K562 (cell line): ENCODE measurements at regions not wholly inside any gene's neighbourhood (a gene's known extent, or its start where the extent isn't known, plus 50 kb on each side); places are given as distances from the start of the nearest gene placed in this dataset.

Experiments used
- ATAC-seq: fragments of 200-7000 bp; cut with Tn5 transposase; 3 replicates; pipeline ENCODE4 v1.9.1; 2020; ENCODE audit warnings: moderate library complexity
- BruUV-seq: library from RNA; stranded (reverse); fragments of 400-500 nt; replicated peaks from 2 replicates; lab custom pipeline; 2021; lab: Mats Ljungman, UMichigan
- CTCF ChIA-PET: fragments of 300-600 bp; formaldehyde crosslinking; extraction: SDS; loops from one replicate; lab custom pipeline; 2021; ENCODE audit warnings: low intra/inter-chr PET ratio; lab: Yijun Ruan, JAX
- POLR2A ChIA-PET: fragments of 300-600, 350-650 bp; sonication (Branson Sonifier 250); formaldehyde crosslinking; extraction: SDS; loops from one replicate; lab custom pipeline; 2021; ENCODE audit warnings: antibody characterized with exemption, inconsistent platforms; lab: Yijun Ruan, JAX
- DNase-seq, 4 experiments: peaks; one replicate each; pipeline versions ENCODE4 v3.0.0 to v3.0.0-alpha.2; 2011 to 2018; ENCODE audit warnings: low spot score in 3 of 4, mixed read lengths in 3 of 4; ENCODE audit errors: extremely low read depth in 1 of 4
- FAIRE-seq: peaks from 2 replicates; lab custom pipeline; 2011; peaks lifted over from hg19 to GRCh38; lab: Jason Lieb, UNC
- H2AFZ ChIP-seq: 2 replicates; pipeline ENCODE4 v1.6.0; 2011; ENCODE audit warnings: low read depth, low read length, control low read depth, inconsistent platforms
- H3K27ac ChIP-seq: fragments of 200-600 bp; 3 replicates; pipeline ENCODE4 v1.8.0; 2011; ENCODE audit warnings: low read depth, mild to moderate bottlenecking, control low read depth, inconsistent platforms, low read length, moderate library complexity, mixed read lengths; ENCODE audit errors: extremely low read depth
- H3K27me3 ChIP-seq, 2 experiments: fragments of 300-600 bp in 1 of 2; 2 replicates in 1 of 2; 3 replicates in 1 of 2; pipeline versions ENCODE4 v1.6.0 to v1.8.0; 2011; ENCODE audit warnings: inconsistent platforms in 2 of 2, low read length in 2 of 2, mild to moderate bottlenecking in 1 of 2, mixed read lengths in 1 of 2, moderate library complexity in 1 of 2; ENCODE audit not compliant: control insufficient read depth in 2 of 2, insufficient read depth in 2 of 2
- H3K36me3 ChIP-seq: fragments of 300-600 bp; 3 replicates; pipeline ENCODE4 v1.8.0; 2011; ENCODE audit warnings: mild to moderate bottlenecking, low read length, inconsistent platforms; ENCODE audit not compliant: control insufficient read depth, insufficient read depth
- H3K4me1 ChIP-seq, 2 experiments: fragments of 200-600 bp in 1 of 2; replicated peaks in 1 of 2; 2 replicates in 1 of 2; 3 replicates in 1 of 2; pipeline versions ENCODE4 v1.5.1 to v1.8.0; 2011; ENCODE audit warnings: inconsistent platforms in 2 of 2, low read length in 2 of 2, mild to moderate bottlenecking in 1 of 2, mixed read lengths in 1 of 2, moderate library complexity in 1 of 2; ENCODE audit not compliant: control insufficient read depth in 2 of 2, insufficient read depth in 2 of 2
- H3K4me2 ChIP-seq: 2 replicates; pipeline ENCODE4 v1.6.1; 2011; ENCODE audit warnings: low read length, control low read depth, inconsistent platforms, mixed read lengths; ENCODE audit not compliant: insufficient read depth
- H3K4me3 ChIP-seq: fragments of 200-600 bp; sonication (generic), shearing (Covaris generic); 2 replicates; pipeline ENCODE4 v1.5.1; 2016; ENCODE audit warnings: control low read depth, inconsistent platforms
- H3K79me2 ChIP-seq: fragments of 200-600 bp; 3 replicates; pipeline ENCODE4 v1.8.0; 2011; ENCODE audit warnings: low read length, inconsistent platforms; ENCODE audit not compliant: control insufficient read depth, insufficient read depth
- H3K9ac ChIP-seq, 2 experiments: 2 replicates each; pipeline versions ENCODE4 v1.6.0 to v1.6.1; 2011; ENCODE audit warnings: low read depth in 2 of 2, low read length in 2 of 2, control low read depth in 1 of 2, inconsistent platforms in 1 of 2, mild to moderate bottlenecking in 1 of 2, mixed read lengths in 1 of 2; ENCODE audit not compliant: insufficient read depth in 1 of 2
- H3K9me1 ChIP-seq: one replicate; pipeline ENCODE4 v1.6.0; 2011; ENCODE audit warnings: inconsistent platforms, mild to moderate bottlenecking, low read length, moderate library complexity; ENCODE audit not compliant: control insufficient read depth, insufficient read depth
- H3K9me3 ChIP-seq: replicated peaks from 2 replicates; pipeline ENCODE4 v1.5.1; 2011; ENCODE audit warnings: low read depth, low read length, inconsistent platforms; ENCODE audit not compliant: control insufficient read depth, insufficient read depth
- H4K20me1 ChIP-seq: replicated peaks from 2 replicates; pipeline ENCODE4 v1.6.1; 2011; ENCODE audit warnings: low read length, inconsistent platforms, mixed read lengths; ENCODE audit not compliant: control insufficient read depth, insufficient read depth
- BRD4 ChIP-seq: fragments of 200-600 bp; sonication (generic); IDR thresholded peaks from 2 replicates; pipeline ENCODE4 v1.6.1; 2017; ENCODE audit warnings: inconsistent platforms
- BRD9 ChIP-seq: fragments of 450-650 bp; IDR thresholded peaks from 2 replicates; pipeline ENCODE4 v1.6.1; 2018; ENCODE audit warnings: low read depth; ENCODE audit not compliant: partially characterized antibody
- IRF9 ChIP-seq: fragments of 450-650 bp; IDR thresholded peaks from 2 replicates; pipeline ENCODE4 v1.6.1; 2016; ENCODE audit warnings: missing biosample characterization, missing genetic modification characterization
- RB1 ChIP-seq: fragments of 450-650 bp; IDR thresholded peaks from 2 replicates; pipeline ENCODE4 v1.6.1; 2017; ENCODE audit warnings: low read depth, mild to moderate bottlenecking
- TAF1 ChIP-seq: IDR thresholded peaks from 2 replicates; pipeline ENCODE4 v1.6.1; 2011; ENCODE audit warnings: mild to moderate bottlenecking, low read length, moderate library complexity; ENCODE audit not compliant: insufficient read depth, control insufficient read depth, severe bottlenecking; ENCODE audit errors: extremely low read depth
- TRIM28 ChIP-seq: fragments of 450-650 bp; IDR thresholded peaks from 2 replicates; pipeline ENCODE4 v1.6.1; 2017
- ZBTB2 ChIP-seq: fragments of 450-650 bp; IDR thresholded peaks from 2 replicates; pipeline ENCODE4 v1.6.1; 2016; ENCODE audit warnings: antibody characterized with exemption
- ZNF316 ChIP-seq: fragments of 450-650 bp; IDR thresholded peaks from 2 replicates; pipeline ENCODE4 v1.6.1; 2016
- WGBS: fragments of 100-300 bp; shearing (Covaris generic); methylation state at CpG from one replicate; pipeline ENCODE4 v1.1.6; 2016; ENCODE audit warnings: low coverage, mixed read lengths; ENCODE audit not compliant: insufficient coverage; ENCODE audit errors: missing lambda C conversion rate; 5-methylcytosine and 5-hydroxymethylcytosine counted together
- in situ Hi-C: fragments of 300-500 bp; cut with MboI; formaldehyde crosslinking; loops from 4 replicates; pipeline ENCODE4 v1.15.0; 2018; ENCODE audit warnings: inconsistent platforms, mixed read lengths
- intact Hi-C: fragments of 100-400 bp; cut with micrococcal nuclease; formaldehyde crosslinking; loops from 2 replicates; pipeline ENCODE4 v1.14.2; 2022

DNA sequence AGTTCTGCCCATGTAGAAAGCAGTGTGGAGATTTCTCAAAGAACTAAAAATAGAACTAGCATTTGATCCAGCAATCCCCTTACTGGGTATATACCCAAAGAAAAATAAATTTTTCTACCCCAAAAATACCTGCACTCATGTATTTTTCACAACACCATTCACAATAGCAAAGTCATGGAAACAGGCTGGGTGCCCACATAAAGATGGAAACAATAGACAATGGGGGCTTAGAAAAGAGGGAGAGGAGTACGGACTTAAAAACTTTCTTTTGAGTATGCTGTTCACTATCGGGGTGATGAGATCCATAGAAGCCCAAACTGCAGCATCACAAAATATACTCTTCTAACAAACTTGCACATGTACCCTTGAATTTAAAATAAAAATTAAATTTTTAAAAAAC lies 345.1 kb upstream of the CCDC54 start:
- POLR2A ChIA-PET, result no interaction called here
- no peak overlapping the region for H3K27ac ChIP-seq
- no peak overlapping the region for H3K4me2 ChIP-seq

GRCh38 chr3:107034142-107034541 lies 343.1 kb upstream of the CCDC54 start:
- Histone ChIP-seq H3K9me1 (no peaks in the 10 kb centered on the region), H2AFZ (no peak overlapping the region), H3K27me3 (no peaks in the 10 kb centered on the region), H4K20me1 (no peaks in the 10 kb centered on the region), H3K36me3 (no peaks in the 10 kb centered on the region), H3K4me2 (no peak overlapping the region), H3K27ac (no peak overlapping the region)
- FAIRE-seq (no peak), DNase-seq (no peak)
- BruUV-seq, result no TSS peak
- TF ChIP-seq IRF9 (tag), result no peak
- peak; percentile 50; the same call in 1 of the 2 replicates for TF ChIP-seq ZNF316
- no peak for TF ChIP-seq TRIM28
- no peak for TF ChIP-seq RB1
- no peak for TF ChIP-seq BRD4
- TF ChIP-seq, all 486 proteins: peak for 1
- CTCF ChIA-PET, result no interaction called here
- Histone ChIP-seq H3K4me1 (no peaks in the 10 kb centered on the region), H3K4me3 (no peak overlapping the region), H3K79me2 (no peaks in the 10 kb centered on the region), H3K9me3 (no peaks in the 10 kb centered on the region), H3K9ac (no peak overlapping the region)
- WGBS, result 0% methylated on average over 3 of the region's 3 CpGs
- POLR2A ChIA-PET, result no interaction called here
- intact Hi-C loops (no loop called here), in situ Hi-C loops (no loop called here)
- ATAC-seq, result no peak

More for the DNA sequence above, 345.1 kb upstream of the CCDC54 start:
- Histone ChIP-seq H3K4me3 (no peak overlapping the region), H3K27me3 (no peaks in the 10 kb centered on the region), H3K4me1 (no peaks in the 10 kb centered on the region), H3K9me3 (no peaks in the 10 kb centered on the region), H4K20me1 (no peaks in the 10 kb centered on the region), H2AFZ (no peak overlapping the region), H3K36me3 (no peaks in the 10 kb centered on the region), H3K9ac (no peak overlapping the region), H3K79me2 (no peaks in the 10 kb centered on the region), H3K9me1 (no peaks in the 10 kb centered on the region)
- WGBS, result 0% methylated on average over 2 of the region's 2 CpGs
- DNase-seq (no peak), FAIRE-seq (no peak), ATAC-seq (no peak)
- BruUV-seq, result no TSS peak
- intact Hi-C loops, result no loop called here
- in situ Hi-C loops, result no loop called here
- no peak for TF ChIP-seq ZBTB2
- no peak for TF ChIP-seq BRD9
- TF ChIP-seq TAF1, result no peak
- CTCF ChIA-PET, result no interaction called here
